ENCODE measurements at regions not wholly inside any gene's neighbourhood (a gene's known extent, or its start where the extent isn't known, plus 50 kb on each side); places are given as distances from the start of the nearest gene placed in this dataset.

- no peak for DNase-seq
Observed at GRCh38 chr2:185152186-185152585, 553.9 kb downstream of the ZNF804A start.

DNA sequence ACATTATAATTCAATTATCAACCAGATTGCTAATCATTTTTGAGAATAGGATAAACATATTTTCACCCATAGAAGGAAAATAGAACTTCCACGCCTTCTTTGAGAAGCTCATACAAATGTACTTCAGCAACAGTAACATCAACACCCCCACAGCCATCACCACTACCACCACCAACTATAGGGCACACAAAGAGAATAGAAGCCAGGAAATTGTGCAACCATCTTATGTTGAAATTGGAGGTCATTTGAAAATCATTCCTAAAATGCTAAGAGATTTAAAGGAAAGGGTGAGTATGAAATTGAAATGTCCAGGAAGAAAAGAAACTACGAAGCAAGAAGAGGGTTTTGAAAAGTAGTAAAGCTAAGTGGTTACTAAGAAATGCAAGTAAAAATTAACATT lies 563.4 kb downstream of the ZNF804A start:
- no peak for DNase-seq

DNA sequence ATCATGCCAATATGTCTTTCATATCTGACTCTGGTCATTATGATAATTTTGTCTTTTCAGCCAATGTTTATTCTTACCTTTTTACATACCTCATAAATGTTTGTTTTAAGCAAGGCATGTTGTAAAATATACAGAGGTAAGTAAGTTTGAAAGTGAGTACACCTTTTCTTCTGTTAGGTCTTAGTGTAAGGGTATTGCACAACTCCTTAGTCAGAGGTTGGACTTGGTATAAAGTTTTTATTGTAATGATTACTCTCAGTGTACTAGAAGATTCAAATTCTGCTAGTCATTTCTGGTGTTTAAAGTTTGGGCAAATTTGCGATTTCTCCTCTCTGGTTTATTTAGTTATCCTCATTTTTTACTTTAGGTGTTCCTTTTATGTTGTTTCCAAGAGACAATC lies 564.3 kb upstream of the FSIP2 start:
- DNase-seq, result no peak

- no peak for DNase-seq
Observed at GRCh38 chr2:185179743-185180142, 558.9 kb upstream of the FSIP2 start.

DNA sequence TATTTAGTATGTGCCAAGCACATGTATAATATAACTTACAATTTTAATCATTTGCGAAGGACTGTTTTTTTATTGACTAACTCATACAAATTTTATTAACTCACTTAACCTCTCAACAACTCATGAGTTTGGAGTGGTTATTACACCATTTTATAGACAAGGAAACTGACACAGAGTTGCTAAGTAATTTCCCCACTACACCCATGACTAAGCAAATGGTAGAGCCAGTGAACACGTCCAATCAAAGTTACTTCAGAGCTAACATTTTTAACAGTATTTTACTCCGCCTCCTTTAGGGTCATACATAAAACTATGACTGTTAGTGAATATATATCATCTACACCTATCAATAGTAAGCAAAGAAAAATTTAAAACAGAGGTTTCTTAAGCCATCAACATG lies 556.7 kb upstream of the FSIP2 start:
- no peak for DNase-seq

DNA sequence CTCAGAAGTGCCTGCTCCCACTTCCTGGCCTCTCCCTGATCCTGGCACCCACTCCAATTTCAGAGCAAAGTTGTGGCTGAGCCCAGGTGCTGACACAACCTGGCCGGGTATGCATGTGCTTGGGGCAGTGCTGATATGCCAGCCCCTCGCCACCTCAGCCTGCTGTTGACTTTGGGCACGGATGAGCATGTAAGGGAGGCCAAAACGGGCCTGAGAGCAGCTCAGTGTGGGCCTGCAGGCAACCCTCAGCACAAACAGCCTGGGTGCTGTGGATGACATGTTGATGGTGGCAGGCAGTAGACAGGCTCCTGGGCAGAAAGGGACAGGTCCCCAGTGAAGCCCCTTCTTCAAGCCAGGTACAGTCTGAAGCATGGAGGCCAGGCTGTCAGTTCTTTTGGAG lies 553.6 kb upstream of the FSIP2 start:
- DNase-seq, result no peak

GRCh38 chr2:185187421-185187820 lies 551.2 kb upstream of the FSIP2 start:
- DNase-seq, result no peak

DNA sequence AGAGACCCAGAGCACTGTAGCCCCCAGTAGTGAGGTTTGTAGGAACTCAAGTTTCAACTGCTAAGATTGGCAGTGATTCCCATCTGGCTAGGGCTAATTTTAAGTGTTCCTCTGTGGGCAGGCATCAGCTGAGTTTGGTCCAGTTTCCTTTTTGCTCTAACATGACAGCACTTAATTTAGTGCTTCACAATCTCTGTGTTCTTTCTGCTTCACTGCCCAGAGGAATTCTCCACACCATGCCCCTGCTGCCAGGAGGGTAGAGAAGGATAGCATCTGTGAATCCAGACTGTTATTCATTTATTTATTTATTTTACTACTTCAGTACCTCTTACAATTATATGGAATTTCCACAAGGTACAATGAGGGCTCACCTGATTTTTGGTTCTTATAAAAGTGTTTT lies 549.9 kb upstream of the FSIP2 start:
- DNase-seq, result no peak

- no peak for DNase-seq
Observed at GRCh38 chr2:185201063-185201462, 537.5 kb upstream of the FSIP2 start.

- no peak for DNase-seq
Observed at GRCh38 chr2:185202381-185202780, 536.2 kb upstream of the FSIP2 start.

DNA sequence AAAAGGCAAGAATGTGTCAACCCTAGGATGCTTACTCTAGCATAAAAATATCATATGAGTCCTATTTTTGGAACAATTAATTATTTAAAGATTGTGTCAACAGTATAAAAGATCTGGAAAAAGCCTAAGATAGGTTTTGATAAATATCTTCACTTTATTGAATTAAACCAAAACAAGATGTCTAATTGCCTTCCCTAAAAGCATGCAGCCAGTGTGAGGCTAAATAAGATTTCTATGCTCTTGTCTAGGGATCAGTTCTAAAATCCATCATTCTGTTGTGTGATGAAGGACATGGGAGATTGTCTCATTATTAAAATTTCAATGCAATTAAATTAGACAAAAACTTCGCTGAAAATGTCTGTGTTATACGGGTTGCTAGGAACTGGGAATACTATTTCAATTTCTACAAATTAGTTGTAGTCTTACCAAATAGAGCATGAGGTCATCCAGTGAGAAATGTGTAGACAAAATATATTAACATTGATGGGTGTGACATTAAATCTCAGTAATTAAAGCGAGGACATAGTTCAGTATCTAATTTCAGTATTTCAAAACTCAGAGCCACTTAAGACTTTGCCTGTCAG lies 535.6 kb upstream of the FSIP2 start:
- no peak for DNase-seq

- DNase-seq, result no peak
Observed at GRCh38 chr2:185208261-185208660, 530.3 kb upstream of the FSIP2 start.

DNA sequence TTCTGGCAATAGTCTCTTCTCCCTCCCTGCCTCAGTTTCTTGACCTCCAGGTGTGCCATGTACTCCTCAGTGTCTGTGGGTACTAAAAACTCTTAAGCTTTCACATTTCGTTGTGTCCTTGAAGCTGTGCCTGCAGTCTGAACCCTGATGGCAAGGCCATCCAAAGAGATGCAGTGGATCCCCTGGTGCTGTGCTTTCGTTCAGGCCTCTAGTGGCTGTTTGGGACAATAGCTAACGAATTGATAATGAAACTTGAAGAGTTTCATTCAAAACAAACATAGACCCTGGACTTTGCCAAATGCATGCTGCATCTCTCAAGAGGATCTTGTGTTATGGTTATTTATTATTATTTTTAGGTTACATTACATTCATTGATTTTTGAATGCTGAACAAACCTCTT lies 523.1 kb upstream of the FSIP2 start:
- DNase-seq, result no peak

GRCh38 chr2:185219981-185220380 lies 518.6 kb upstream of the FSIP2 start:
- DNase-seq, result no peak

DNA sequence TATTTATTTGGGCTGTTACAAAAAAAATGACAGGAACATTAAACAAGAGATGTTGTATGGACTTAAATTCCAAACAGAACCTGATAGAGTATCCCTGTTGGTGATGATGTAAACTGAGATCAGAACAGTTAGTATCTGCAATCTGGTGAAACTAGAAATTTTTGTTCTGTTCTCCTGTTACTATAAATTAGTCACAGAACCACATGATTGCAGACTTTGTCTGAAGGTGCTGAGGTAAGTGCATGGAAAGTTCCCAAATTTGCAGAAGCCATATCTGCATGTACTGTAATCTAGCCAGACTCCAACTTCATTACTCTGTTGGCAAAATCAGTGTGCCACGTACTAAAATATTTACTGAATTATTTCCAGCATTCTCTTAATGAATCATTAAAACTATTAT lies 516.3 kb upstream of the FSIP2 start:
- DNase-seq, result no peak

DNA sequence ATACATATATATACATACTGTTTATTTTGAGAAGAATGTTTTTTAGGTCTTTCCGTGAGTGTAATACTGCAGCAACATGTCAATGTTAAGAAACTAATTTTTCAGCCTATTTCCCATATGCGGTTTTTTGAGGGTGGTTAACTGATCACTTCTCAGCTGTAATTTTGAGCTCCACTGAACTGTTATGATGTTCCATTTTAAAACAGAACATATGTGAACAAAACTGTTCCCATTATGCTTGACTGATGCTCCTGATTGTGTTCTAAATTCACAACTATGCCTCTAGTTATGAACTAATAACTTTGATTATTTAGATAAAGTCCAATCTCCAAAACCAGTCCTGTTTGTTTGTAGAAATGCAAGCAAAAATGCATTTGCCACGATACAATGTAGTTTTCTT lies 511.2 kb upstream of the FSIP2 start:
- DNase-seq, result no peak

- DNase-seq, result no peak
Observed at GRCh38 chr2:185239491-185239890, 499.1 kb upstream of the FSIP2 start.

- no peak for DNase-seq
Observed at GRCh38 chr2:185240796-185241195, 497.8 kb upstream of the FSIP2 start.

DNA sequence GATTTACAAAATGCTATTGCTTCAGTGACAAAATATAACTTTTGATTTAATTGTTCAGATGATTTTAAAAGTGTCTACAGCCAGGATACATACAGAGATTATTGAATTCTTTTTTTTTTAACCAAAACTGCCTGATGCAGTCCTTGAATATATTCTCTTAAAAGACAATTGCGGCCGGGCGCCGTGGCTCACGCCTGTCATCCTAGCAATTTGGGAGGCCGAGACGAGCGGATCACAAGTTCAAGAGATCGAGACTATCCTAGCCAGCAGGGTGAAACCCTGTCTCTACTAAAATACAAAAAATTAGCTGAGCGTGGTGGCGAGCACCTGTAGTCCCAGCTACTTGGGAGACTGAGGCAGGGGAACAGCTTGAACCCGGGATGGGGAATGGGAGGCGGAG lies 497.0 kb upstream of the FSIP2 start:
- no peak for DNase-seq

- no peak for DNase-seq
Observed at GRCh38 chr2:185242462-185242861, 496.1 kb upstream of the FSIP2 start.

DNA sequence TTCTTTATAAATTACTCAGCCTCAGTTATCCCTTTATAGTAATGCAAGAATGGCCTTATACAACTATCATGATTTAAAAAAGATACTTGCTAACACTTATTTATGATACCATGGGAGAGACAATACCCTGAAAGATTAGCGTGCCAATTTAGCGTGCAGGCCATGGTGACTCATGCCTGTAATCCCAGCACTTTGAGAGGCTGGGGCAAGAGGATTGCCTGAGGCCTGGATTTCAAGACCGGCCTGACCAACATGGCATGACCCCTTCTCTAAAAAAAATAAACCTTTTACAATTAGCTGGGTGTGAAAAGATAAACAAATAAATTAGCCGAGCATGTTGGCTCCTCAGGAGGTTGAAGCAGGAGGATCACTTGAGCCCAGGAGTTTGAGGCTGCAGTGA lies 493.4 kb upstream of the FSIP2 start:
- no peak for DNase-seq

- no peak for DNase-seq
Observed at GRCh38 chr2:185245806-185246205, 492.8 kb upstream of the FSIP2 start.

DNA sequence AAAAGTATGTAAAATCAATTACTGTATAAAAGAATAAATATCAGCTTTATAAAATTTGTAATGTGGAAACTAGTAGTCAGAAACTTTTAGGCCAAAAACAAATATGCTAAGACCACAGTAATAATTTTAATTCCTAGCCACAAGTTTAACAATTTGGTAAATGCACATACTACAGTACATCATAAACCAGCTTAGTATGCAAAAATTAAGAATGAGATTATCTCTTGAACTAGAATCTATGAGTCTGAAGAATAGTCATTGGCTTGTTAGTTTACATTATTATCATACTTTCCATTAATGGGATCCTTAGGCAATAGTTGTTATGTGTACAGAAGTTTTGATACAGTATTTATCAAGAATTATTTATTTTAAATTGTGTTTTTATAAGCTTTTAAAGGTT lies 491.9 kb upstream of the FSIP2 start:
- DNase-seq, result no peak

DNA sequence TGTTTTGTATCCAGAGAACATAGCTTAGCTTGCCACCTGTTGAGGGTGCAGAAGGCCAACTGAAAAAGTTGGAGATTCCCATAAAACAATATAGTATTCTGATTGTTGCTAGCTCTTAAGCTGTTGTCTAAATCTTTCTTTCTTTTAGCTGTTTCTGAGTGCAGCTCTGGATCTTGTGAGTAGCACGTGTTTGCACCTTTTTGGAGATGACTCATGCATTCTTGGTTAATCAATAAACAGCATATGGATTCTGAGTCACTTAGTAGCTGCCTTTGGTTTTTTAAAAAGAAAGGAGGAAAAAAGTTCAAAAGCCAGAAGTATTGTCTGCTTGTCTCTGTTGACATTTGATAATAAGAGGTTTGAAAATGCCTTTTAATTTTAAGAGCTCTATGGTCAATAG lies 483.0 kb upstream of the FSIP2 start:
- DNase-seq, result no peak

DNA sequence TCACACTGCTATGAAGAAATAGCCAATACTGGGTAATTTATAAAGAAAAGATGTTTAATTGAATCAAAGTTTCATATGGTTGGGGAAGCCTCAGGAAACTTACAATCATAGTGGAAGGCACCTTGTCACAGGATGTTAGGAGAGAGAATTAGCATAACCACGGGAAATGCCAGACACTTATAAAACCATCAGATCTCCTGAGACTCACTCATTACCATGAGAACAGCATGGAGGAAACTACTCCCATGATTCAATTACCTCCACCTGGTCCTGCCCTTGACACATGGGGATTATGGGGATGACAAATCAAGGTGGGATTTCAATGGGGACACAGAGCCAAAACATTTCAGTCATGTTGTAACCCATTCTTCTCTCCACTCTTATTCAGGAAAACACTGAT lies 472.9 kb upstream of the FSIP2 start:
- no peak for DNase-seq

GRCh38 chr2:185268651-185269050 lies 470.0 kb upstream of the FSIP2 start:
- no peak for DNase-seq

Measured in stimulated activated CD4-positive, alpha-beta T cell treated with anti-CD3 and anti-CD28 coated beads, Interleukin-1b, Interleukin-23, amount 100 ng/mL, for 48 hours (primary cell).